GM18519 (cell line): ENCODE measurements at regions not wholly inside any gene's neighbourhood (a gene's known extent, or its start where the extent isn't known, plus 50 kb on each side); places are given as distances from the start of the nearest gene placed in this dataset.
"Not testable (repeated sequence)": the region's sequence is repeated elsewhere in the genome, so short reads cannot be mapped to it uniquely, and the experiment has no call there.

Source experiments
- ATAC-seq: cut with Tn5 transposase; IDR thresholded peaks from one replicate; pipeline ENCODE4 v1.9.1; 2021; ENCODE audit warnings: mild to moderate bottlenecking, moderate library complexity; ENCODE audit not compliant: unreplicated experiment, low FRiP score

DNA sequence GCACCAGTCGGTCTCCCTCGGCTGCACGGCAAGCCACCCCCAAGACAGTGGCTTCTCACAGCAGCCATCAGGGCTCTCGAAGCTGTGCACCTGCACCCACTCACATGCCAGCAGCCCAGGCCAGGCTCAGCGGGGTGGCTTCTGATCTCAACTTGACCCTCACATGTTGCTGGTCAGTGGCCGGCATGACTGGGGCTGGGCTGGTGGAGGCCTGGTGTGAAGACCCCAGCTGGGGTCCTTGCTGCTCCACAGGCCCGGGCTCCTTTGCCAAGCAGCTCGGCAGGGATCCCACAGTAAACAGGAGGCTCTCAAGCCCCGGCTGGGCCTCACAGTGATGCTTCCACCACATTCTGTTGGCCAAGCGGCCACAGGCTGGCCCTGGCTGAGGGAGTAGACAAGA, 128.2 kb downstream of the BRD1 start:
- ATAC-seq: no peak

DNA sequence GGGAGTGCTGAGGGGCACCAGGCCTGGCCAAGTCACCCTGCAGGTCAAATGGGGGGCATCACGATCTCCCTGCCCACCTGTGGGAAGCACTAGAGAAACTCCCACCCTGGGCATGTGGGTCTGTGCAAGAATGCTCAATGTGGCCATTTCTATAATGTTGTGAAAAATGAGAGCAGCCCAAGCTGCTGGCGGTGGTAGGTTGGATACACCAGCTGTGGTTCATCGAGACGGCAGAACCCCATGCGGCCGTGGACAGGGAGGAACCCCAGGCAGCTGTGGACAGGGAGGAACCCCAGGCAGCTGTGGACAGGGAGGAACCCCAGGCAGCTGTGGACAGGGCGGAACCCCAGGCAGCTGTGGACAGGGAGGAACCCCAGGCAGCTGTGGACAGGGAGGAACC, 129.1 kb downstream of the BRD1 start:
- not testable (repeated sequence) for ATAC-seq

DNA sequence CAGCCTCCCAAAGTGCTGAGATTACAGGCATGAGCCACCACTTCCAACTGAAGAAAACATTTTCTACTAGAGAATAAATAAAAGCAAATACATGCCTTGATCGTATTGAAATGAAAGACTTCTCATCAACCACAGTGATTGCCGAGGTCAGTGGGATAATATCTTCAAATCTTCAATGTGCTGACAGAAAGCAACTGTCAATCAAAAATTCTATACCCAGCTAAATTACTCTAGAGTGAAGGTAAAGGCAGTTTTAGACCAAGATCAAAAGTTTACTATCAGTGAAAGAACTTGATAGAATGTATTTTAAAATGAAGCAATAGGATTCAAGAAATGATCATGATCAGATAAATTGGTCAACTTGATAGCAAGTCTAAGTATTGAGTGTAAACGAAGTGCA, 130.6 kb downstream of the BRD1 start:
- no peak for ATAC-seq

DNA sequence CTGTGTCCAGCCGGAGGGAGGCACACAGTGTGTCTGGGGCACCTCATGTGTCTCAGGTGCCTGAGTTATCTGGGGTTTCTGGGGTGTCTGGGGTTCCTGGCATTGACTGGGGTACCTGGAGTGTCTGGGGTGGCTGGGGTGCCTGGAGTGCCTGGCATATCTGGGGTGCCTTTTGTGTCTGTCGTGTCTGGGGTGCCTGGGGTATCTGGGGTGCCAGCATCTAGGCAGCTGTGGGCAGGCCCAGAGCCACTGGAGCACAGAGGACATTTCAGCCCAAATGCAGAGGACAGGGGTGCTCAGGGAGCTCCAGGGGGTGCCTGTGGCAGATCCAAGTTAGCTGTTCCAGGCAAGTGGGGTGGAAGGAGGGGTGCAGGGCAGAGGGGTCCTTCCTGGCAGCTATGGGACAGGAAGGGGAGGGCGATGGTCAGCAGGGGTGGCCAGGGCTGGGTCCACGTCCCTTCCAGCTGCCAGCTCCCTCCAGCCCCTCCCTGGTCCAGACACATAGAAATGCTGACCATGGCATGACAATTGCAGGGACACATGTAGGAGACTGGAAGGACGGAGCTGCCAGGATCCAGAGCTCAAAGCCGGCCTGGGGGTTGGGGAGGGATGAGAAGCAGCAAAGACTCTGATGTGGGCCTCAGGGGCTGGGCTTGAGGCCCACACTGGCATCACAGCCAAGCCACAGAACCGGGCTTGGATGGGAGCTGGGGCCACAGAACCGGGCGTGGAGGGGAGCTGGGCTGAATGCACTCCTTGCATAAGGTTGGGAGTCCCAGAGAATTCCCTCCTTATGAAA, 133.0 kb downstream of the BRD1 start:
- ATAC-seq: no peak

DNA sequence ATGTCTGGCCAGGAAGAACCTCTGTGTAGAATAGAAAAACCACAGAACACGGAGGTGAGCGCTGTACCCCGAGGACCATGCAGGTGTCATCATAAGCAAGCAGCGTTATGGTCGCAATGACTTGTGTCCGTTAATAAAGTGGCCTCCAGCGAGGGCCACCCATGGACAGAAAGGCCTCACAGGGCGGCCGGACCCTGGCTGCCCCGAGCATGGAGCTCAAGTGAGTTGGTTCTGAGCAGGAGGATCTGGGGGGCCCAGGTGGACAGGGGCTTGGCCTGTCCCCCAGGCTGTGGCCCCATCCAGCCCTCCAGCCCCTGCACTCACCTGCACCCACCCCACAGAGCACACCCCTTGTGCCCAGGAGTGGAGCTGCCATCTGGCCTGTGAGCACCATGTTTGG, 133.8 kb downstream of the BRD1 start:
- no peak for ATAC-seq

DNA sequence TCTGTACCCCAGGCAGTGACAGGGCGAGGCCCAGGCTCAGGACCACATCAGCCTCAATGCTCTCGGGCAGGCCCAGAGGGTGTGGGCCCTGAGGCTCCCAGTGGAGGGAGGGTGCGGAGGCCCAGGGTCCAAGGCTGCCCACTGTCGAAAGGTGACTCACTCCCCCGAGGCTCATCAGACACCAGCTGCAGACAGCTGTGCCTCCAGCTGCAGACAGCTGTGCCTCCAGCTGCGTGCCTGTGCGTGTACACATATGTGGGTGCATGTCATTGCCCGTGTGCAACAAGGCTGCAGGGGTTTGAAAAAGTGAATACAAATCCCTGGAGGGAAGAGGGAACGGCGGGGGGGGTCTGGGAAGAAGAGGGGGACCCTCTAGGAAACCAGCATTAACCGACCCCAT, 134.3 kb downstream of the BRD1 start:
- ATAC-seq: no peak

DNA sequence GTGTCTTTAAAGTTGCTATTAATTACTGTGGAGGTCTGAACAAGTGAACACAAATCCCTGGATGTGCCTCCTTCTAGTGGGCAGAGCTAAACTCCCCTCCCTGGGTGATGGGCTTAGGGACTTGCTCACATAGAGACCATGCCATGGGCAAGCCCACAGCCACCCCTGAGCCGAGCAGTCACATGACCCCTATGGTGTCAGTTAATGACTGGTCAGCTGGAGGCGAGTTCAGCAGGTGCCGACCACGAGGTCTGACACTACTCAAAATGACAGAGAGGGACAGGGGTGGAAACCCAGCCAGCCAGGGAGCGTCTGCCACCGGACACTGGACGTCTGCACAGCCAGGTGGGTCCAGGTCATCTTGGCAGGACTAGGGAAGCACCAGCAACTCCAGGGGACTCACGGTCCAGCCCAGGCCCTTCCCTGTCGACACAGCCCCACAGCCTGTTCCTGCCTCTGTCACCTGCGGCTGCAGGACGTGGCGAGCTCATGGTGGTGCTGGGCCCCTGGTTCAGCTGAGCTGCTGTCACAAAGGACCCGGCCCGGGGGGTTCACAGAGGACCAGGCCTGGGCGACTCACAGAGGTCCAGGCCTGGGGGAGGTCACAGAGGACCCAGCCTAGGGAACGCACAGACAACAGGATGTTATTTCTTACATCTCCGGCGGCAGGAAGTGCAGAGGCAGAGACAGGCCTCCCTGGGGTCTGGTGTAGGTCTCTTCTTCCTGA, 135.0 kb downstream of the BRD1 start:
- no peak for ATAC-seq

DNA sequence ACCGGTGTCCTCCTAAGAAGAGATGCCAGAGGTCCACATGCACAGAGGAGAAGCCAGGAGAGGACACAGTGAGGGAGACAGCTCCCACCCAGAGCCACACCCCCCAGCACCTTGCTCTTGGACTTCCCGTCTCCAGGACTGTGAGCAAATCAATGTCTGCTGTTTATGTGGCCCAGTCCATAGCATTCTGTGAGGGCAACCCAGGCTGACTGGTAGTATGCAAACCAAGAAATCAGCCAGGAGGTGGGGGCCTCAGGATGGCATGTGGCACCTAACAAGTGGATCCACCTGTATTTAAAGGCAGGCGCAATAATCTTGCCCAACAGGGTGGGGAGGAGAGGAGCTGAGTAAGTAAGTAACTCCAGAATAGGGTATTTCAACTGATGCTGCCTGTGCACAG, 136.4 kb downstream of the BRD1 start:
- no peak for ATAC-seq

DNA sequence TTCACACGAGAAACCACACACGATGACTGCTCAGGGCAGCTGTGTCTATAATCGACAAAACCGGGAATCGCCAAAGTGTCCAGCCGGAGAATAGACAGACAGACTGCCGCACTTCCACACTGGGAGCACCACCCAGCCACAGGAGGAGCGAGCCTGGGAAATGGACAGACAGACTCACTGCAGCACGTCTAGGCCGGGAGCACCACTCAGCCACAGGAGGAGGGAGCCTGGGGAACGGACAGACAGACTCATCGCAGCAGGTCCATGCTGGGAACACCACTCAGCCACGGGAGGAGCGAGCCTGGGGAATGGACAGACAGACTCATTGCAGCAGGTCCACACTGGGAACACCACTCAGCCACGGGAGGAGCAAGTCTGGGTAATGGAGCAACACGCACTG, 137.2 kb downstream of the BRD1 start:
- ATAC-seq: no peak

DNA sequence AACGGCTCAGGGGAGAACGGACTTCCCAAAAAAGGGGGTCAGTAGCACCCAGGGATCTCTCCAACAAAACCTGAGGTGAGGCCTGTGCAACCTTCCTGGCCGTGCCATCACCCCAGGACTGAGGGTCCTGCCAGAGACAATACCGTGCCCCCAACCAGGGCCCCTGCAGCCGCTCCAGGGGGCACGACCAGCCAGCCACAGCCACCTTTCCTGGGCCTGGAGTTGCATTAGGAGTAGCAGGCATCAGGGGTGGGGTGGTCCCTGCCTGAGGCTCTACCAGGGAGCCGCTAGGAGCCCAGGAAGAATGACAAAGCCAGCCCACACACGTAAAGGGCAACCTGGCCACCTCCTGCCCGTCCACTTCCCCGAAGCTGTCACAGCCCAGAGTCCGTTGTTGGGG, 137.8 kb downstream of the BRD1 start:
- ATAC-seq: no peak

DNA sequence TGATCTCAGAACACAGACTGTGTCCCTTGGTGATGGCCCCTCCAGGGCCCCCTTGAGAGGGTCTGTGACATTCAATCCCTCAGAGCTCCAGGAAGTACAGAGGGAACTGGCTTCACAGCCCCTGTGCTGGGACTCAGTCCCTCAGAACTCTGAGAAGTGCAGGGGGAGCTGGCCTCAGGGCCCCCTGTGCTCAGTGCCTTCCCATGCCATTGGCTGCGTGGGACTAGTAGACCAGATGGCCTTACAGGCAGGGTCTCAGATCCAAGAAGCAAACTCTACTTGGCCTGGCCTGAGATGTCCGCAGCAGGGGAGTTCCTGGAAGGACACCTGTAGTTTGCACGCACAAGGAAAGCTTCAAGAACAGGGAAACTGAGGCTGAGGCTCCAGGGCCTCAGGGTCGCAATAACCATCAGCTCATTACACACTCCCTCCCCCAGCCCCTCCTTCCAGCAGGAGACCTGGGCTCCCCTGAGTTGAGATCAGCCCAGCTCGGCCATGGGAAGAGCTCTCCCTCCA, 138.4 kb downstream of the BRD1 start:
- no peak for ATAC-seq

DNA sequence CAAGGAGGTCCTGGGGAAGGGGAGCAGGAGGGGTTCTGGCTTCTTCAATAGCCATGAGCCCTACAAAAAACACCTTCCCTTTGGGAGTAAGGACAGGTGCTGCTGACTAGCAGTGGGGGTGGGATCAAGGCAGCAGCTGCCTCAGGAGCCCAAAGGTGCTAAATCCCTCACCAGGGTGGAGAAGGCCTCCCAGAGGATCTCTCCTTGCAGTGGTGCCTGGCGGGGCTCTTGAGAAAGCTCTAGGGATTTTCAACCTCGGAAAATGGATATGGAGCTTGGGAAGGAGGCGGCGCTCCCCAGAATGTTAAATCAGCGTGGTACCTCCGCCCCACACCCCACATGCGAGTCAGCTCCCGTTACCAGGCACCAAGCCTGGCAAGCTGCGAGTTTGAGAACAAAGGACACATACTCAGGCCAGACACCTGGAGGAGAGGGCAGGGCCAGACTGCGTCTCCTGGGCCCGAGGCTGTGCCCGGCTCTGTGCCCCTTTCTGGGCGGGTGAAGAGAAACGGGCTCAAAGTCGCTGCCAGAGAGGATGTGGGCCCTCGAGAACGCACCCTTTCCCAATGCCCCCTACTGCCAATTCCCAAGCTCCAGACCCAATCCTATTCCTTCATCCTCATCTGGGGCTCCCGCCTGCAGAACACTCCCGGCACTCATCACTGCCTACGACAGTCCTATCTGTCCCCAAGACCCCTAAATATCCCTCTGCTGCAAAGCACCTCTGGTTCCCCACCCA, 139.0 kb downstream of the BRD1 start:
- ATAC-seq: no peak

DNA sequence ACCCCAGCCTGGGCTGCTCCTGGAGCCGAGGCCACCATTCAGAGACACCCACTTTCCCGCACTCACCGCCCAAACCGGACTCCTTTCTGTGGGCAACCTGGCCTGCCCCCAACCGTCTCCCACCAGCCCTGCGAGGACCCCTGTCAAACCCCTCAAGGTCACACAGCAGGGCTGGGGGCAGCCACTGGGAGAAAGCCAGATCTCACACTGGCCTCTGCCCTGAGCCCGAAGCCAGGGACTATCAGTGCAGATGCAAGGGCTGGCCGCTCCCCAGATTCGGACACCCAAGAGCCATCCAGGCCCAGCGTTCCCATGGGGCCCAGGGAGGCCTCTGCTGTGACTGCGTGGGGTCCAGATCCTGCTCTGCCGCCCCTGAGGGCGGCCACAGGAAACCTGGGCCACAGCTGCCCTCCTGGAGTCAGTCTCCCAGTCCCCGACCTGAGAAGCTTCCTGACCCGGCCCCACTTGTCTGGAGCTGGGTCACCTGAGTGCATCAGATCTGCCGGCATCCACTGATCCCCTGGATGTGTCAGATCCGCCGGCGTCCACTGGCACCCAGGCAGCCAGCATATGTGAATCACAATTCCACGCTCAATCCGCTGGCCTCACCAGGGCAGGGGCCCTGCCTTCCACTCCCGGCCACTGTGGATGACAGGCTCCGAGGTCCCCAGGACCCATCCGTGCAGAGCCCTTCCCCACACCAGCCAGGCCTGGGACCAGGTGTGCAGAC, 139.7 kb downstream of the BRD1 start:
- ATAC-seq: no peak

DNA sequence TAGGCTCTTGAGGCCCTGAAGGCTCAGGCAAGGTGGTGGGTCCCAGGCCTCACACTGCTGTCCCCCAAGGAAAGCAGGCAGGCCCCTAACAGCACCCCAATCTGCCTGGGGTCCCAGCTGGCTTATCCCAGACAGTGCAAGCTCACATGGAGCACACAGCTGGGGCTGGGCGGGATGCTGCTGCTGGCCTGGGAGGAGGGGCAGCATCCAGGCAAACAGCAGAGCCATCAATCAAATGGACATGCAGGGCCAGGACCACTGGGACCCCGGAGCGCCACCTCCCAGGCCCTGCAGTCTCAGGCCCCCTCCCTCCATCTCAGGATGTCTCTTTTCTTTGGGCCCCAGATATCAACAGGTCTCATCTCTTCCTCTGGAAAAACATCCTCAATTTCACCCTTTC, 140.3 kb downstream of the BRD1 start:
- no peak for ATAC-seq

DNA sequence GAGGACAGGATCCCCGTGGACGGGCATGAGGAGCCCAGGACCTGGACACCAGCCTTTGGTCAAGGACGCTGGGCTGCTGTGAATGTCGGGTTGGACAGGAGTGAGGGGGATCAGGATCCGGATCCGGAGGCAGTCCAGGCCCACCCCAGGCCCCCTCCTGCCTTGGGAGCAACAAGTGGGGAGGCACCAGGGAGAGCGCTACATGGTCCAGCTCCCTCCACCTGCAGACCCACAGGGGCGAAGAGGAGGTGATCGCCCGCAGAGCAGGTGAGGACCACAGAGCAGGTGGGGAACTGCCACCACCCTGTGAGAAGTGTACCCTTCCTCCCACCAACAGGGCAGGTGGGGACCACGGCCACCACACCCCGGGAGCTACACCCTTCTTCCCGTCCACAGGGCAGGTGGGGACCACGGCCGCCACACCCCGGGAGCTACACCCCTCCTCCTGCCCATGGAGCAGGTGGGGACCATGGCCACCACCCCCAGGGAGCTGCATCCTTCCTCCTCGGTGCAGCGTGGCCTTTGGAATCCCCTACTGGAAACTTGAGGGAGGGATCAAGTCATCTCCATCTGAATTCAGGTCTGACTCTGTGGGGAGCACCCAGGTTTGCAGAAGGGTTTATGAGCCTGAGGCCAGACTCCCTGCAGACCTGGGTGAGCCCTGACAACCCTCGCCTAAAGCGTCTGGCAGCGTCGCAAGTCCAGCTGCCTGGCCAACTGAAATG, 141.0 kb downstream of the BRD1 start:
- no peak for ATAC-seq

DNA sequence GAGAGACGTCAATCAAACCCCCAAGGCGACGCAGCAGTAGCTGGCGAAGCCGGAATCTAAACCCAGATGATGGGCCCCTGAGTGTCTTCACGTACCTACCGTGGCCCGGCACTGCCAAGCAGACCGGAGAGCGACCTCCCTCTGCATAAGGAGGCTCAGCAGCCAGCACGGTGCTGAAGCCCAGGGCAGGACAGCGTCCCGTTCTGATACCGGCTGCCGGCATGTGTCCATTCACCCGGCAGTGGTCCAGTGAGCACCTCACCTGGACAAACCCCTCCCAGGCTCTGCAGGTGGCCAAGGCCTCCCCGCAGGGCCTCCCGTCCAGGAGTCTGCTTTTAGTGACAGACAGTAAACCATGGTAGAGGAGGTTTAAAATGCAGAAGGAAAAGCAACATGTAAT, 142.0 kb downstream of the BRD1 start:
- ATAC-seq: no peak

DNA sequence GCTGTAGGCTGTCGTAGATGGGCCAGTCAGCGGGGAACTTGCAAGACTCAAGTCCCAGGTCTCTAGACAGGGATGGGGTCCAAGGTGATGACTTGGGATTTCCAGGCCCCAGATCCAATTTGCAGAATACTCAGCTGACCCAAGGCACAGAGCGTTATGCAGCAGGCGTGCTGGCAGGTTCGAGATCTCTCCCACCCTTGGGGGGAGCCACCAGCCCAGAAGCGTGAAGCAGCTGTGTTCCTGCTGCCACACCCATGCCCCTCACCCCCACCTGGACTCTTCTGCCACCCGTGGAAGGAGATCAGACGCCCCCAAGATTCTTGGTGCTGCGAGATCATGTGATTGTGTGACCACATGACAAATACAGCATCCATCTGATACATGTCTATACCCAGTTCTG, 142.6 kb downstream of the BRD1 start:
- no peak for ATAC-seq

DNA sequence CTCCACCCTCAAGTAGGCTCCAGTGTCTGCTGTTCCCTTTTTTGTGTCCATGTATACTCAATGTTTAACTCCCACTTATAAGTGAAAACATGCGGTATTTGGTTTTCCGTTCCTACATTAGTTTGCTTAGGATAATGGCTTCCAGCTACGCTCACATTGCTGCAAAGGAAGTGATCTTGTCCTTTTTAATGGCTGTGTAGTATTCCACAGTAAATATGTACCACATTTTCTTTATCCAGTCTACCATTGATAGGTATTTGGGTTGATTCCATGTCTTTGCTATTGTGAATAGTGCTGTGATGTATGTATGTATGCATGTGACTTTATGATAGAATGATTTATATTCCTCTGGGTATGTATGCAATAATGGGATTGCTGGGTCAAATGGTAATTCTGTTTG, 144.6 kb downstream of the BRD1 start:
- ATAC-seq: no peak

DNA sequence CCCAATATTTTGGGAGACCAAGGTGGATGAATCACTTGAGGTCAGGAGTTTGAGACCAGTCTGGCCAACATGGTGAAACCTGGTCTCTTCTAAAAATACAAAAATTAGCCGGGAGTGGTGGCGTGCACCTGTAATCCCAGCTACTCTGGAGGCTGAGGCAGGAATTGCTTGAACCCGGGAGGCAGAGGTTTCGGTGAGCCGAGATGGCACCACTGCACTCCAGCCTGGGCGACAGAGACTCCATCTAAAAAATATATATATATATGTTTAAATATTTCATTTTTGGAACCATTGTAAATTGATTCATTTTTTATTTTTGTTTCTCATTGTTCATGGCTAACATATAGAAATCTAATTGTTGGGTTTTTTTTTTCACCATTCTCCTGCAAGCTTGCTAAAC, 146.9 kb downstream of the BRD1 start:
- ATAC-seq: not testable (repeated sequence)

DNA sequence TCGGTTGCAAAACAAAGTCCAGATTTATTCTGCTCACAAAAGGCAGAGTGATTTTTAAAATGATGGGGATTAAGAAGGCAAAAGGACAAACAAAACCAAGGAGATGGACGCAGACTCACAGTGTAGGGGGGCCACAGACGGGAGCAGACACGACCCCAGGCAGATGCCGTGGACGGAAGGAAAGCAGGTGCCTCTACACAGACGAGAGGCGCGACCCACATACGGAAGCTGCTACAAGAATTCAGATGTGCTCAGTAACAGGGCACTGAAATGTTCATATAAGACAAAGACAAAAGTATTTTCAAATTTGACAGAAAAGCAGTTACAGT, 148.9 kb downstream of the BRD1 start:
- no peak for ATAC-seq
